Keratinocyte (primary cell): ENCODE measurements at regions not wholly inside any gene's neighbourhood (a gene's known extent, or its start where the extent isn't known, plus 50 kb on each side); places are given as distances from the start of the nearest gene placed in this dataset.

Source experiments
- DNase-seq: peaks from one replicate; pipeline ENCODE4 v3.0.0-alpha.2; 2011; ENCODE audit warnings: low read depth, missing footprints, low spot score
- FAIRE-seq: peaks from 2 replicates; lab custom pipeline; 2011; peaks lifted over from hg19 to GRCh38; lab: Jason Lieb, UNC
- H2AFZ ChIP-seq: 2 replicates; pipeline ENCODE4 v1.6.0; 2012; ENCODE audit warnings: low read length, control low read depth, inconsistent platforms; ENCODE audit not compliant: control insufficient read depth
- H3K27ac ChIP-seq: 2 replicates; pipeline ENCODE4 v1.5.1; 2011; ENCODE audit warnings: low read length; ENCODE audit not compliant: control insufficient read depth, insufficient read depth
- H3K27me3 ChIP-seq: 3 replicates; pipeline ENCODE4 v1.6.0; 2011; ENCODE audit warnings: low read length; ENCODE audit not compliant: control insufficient read depth, insufficient read depth; ENCODE audit errors: extremely low read depth
- H3K36me3 ChIP-seq, 2 experiments: 2 replicates in 1 of 2; 3 replicates in 1 of 2; pipeline ENCODE4 v1.5.1; 2011; ENCODE audit warnings: low read length in 2 of 2, mild to moderate bottlenecking in 1 of 2; ENCODE audit not compliant: control insufficient read depth in 2 of 2, insufficient read depth in 2 of 2; ENCODE audit errors: extremely low read depth in 1 of 2
- H3K4me1 ChIP-seq: 3 replicates; pipeline ENCODE4 v1.5.1; 2011; ENCODE audit warnings: low read length; ENCODE audit not compliant: control insufficient read depth, insufficient read depth; ENCODE audit errors: extremely low read depth
- H3K4me2 ChIP-seq: 3 replicates; pipeline ENCODE4 v1.6.0; 2011; ENCODE audit warnings: low read depth, low read length; ENCODE audit not compliant: control insufficient read depth, insufficient read depth; ENCODE audit errors: extremely low read depth
- H3K4me3 ChIP-seq, 3 experiments: fragments of 200-600 bp in 1 of 3; sonication (generic) in 1 of 3; 2 replicates in 2 of 3; 3 replicates in 1 of 3; pipeline ENCODE4 v1.5.1; 2011 to 2016; ENCODE audit warnings: low read length in 3 of 3, mild to moderate bottlenecking in 3 of 3, control low read depth in 2 of 3, inconsistent platforms in 1 of 3, low read depth in 1 of 3, mixed read lengths in 1 of 3, mixed run types in 1 of 3, moderate library complexity in 1 of 3; ENCODE audit not compliant: control insufficient read depth in 2 of 3, insufficient read depth in 2 of 3; ENCODE audit errors: extremely low read depth in 1 of 3
- H3K79me2 ChIP-seq: 2 replicates; pipeline ENCODE4 v1.6.0; 2012; ENCODE audit warnings: low read length; ENCODE audit not compliant: control insufficient read depth, insufficient read depth
- H3K9ac ChIP-seq: 3 replicates; pipeline ENCODE4 v1.6.0; 2011; ENCODE audit warnings: low read length; ENCODE audit not compliant: control insufficient read depth, insufficient read depth; ENCODE audit errors: extremely low read depth
- H3K9me1 ChIP-seq: 3 replicates; pipeline ENCODE4 v1.6.0; 2011; ENCODE audit warnings: low read length; ENCODE audit not compliant: control insufficient read depth, insufficient read depth; ENCODE audit errors: extremely low read depth
- H3K9me3 ChIP-seq: 2 replicates; pipeline ENCODE4 v1.5.1; 2012; ENCODE audit warnings: low read depth, low read length; ENCODE audit not compliant: control insufficient read depth
- H4K20me1 ChIP-seq: 3 replicates; pipeline ENCODE4 v1.6.0; 2011; ENCODE audit warnings: low read length; ENCODE audit not compliant: control insufficient read depth, insufficient read depth; ENCODE audit errors: extremely low read depth
- EZH2 ChIP-seq: IDR thresholded peaks from one replicate; pipeline ENCODE4 v1.6.1; 2012; ENCODE audit warnings: inconsistent platforms, mild to moderate bottlenecking, low read length, moderate library complexity
- dilution Hi-C: fragments of 300-500 bp; cut with MboI; formaldehyde crosslinking; loops from one replicate; pipeline ENCODE4 v1.7.0; 2020; ENCODE audit warnings: low sequenced_read_pairs; ENCODE audit not compliant: extremely low pct_ligation_motif_present
- TF ChIP-seq, protein P1 (sequence below), 3 experiments: IDR thresholded peaks in 1 of 3; conservative IDR thresholded peaks in 1 of 3; optimal IDR thresholded peaks in 1 of 3; 2 replicates in 2 of 3; 3 replicates in 1 of 3; pipeline versions ENCODE3 to v1.5.1; 2011; ENCODE audit warnings: low read length in 3 of 3, mild to moderate bottlenecking in 3 of 3, moderate library complexity in 2 of 3, control low read depth in 1 of 3, inconsistent platforms in 1 of 3; ENCODE audit not compliant: insufficient read depth in 2 of 3; ENCODE audit errors: extremely low read depth in 1 of 3

DNA sequence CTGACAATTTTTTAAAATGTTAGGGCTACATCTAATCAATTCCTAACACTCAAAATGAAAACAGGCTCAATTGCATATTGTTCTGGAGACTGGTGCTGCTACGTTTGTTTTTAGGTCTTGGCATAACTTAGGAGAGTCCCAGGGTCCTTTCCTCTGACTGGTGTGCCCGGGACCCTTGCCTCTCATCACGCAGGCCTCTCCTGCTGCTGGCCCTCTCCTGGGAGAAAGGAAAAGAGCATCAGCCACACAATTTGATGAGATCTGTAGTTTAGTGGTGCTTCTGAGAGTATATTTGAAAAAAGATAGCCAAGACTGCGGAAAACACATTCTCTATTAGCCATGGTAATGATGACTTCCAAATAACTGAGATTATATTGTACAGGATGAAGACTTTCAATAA, 380.0 kb downstream of the KLF12 start:
- FAIRE-seq, result no peak
- Histone ChIP-seq H3K4me1 (no peaks in the 10 kb centered on the region), H3K9ac (no peak overlapping the region)

DNA sequence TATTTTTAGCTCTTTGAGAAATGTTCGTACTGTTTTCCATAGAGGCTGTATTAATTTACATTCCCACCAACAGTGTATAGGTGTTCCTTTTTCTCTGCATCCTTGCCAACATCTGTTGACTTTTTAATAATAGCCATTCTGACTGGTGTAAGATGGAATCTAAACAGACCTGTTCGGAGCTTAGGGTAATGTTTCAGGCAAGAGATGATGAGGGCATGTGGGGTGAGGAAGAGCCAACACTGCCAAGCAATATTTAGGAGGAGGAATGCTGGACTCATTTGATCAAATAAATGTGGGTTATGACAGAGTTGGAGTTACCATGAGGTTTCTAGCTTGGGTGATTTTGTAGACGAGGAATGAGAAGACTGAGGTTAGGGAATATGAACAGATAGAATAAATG, 382.9 kb downstream of the KLF12 start:
- H3K27me3 ChIP-seq, result no peaks in the 10 kb centered on the region
- no peak overlapping the region for H3K9ac ChIP-seq
- no peak overlapping the region for H3K4me3 ChIP-seq
- TF ChIP-seq EZH2, result no peak
- TF ChIP-seq, protein P1, sequence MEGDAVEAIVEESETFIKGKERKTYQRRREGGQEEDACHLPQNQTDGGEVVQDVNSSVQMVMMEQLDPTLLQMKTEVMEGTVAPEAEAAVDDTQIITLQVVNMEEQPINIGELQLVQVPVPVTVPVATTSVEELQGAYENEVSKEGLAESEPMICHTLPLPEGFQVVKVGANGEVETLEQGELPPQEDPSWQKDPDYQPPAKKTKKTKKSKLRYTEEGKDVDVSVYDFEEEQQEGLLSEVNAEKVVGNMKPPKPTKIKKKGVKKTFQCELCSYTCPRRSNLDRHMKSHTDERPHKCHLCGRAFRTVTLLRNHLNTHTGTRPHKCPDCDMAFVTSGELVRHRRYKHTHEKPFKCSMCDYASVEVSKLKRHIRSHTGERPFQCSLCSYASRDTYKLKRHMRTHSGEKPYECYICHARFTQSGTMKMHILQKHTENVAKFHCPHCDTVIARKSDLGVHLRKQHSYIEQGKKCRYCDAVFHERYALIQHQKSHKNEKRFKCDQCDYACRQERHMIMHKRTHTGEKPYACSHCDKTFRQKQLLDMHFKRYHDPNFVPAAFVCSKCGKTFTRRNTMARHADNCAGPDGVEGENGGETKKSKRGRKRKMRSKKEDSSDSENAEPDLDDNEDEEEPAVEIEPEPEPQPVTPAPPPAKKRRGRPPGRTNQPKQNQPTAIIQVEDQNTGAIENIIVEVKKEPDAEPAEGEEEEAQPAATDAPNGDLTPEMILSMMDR (optimal IDR thresholded peaks at IDR 0.05 in 1 of 3, IDR thresholded peaks at IDR 0.05 in 1 of 3, conservative IDR thresholded peaks at IDR 0.05 in 1 of 3; ENCODE audit: extremely low read depth in 1 of 3, insufficient read depth in 2 of 3, low read length in 3 of 3), result no peak
- no peaks in the 10 kb centered on the region for H4K20me1 ChIP-seq
- H2AFZ ChIP-seq, result no peak overlapping the region
- no peaks in the 10 kb centered on the region for H3K4me1 ChIP-seq
- H3K36me3 ChIP-seq, result no peaks in the 10 kb centered on the region
- H3K79me2 ChIP-seq, result no peaks in the 10 kb centered on the region
- no peaks in the 10 kb centered on the region for H3K9me1 ChIP-seq
- no peak for FAIRE-seq
- H3K4me2 ChIP-seq, result no peak overlapping the region
- dilution Hi-C loops, result no loop called here
- no peak for DNase-seq
- H3K9me3 ChIP-seq, result no peaks in the 10 kb centered on the region
- H3K27ac ChIP-seq, result no peak overlapping the region

More for the DNA sequence above, 380.0 kb downstream of the KLF12 start:
- Histone ChIP-seq H3K4me2 (no peak overlapping the region), H3K27me3 (no peaks in the 10 kb centered on the region), H3K9me3 (no peaks in the 10 kb centered on the region), H3K36me3 (no peaks in the 10 kb centered on the region), H4K20me1 (no peaks in the 10 kb centered on the region), H3K9me1 (no peaks in the 10 kb centered on the region), H3K4me3 (no peak overlapping the region), H3K79me2 (no peaks in the 10 kb centered on the region), H2AFZ (no peak overlapping the region), H3K27ac (no peak overlapping the region)
- no peak for DNase-seq
- TF ChIP-seq, protein P1 (optimal IDR thresholded peaks at IDR 0.05 in 1 of 3, IDR thresholded peaks at IDR 0.05 in 1 of 3, conservative IDR thresholded peaks at IDR 0.05 in 1 of 3; ENCODE audit: extremely low read depth in 1 of 3, insufficient read depth in 2 of 3, low read length in 3 of 3), result no peak
- TF ChIP-seq EZH2, result no peak
- dilution Hi-C loops, result no loop called here
